ENCODE measurements at regions not wholly inside any gene's neighbourhood (a gene's known extent, or its start where the extent isn't known, plus 50 kb on each side); places are given as distances from the start of the nearest gene placed in this dataset.
A peak's percentile ranks its signal among the peaks of the same experiment; 100 is the strongest.

- Histone ChIP-seq H3K4me2 (ENCODE audit: low read length) (peak overlapping the region; percentile 32), H3K79me2 (ENCODE audit: low read length) (no peaks in the 10 kb centered on the region), H3K9me3 (ENCODE audit: low read length) (no peaks in the 10 kb centered on the region), H3K4me1 (ENCODE audit: insufficient read depth, low read length) (peaks cover 18% of the 10 kb centered on the region; the same call in 1 of the 2 replicates), H2AFZ (ENCODE audit: low read length) (peak overlapping the region; percentile 73), H3K4me3 (ENCODE audit: low read length) (no peak overlapping the region), H3F3A (ENCODE audit: low read length, unreplicated experiment) (no peaks in the 10 kb centered on the region), H3K9me2 (replicated peaks; ENCODE audit: low read length) (no peaks in the 10 kb centered on the region), H3K27ac (ENCODE audit: low read length) (peak overlapping the region; percentile 50), H4K20me1 (ENCODE audit: low read length) (no peaks in the 10 kb centered on the region), H3K36me3 (ENCODE audit: low read depth, low read length) (no peaks in the 10 kb centered on the region), H3K27me3 (ENCODE audit: low read length) (no peaks in the 10 kb centered on the region), H3K9ac (ENCODE audit: low read length) (no peak overlapping the region)
- peak; percentile 9 for DNase-seq
- no TSS peak for BruUV-seq (replicated peaks)
- TF ChIP-seq EZH2phosphoT487 (IDR thresholded peaks at IDR 0.05; ENCODE audit: borderline replicate concordance, low read length), result no peak
- TF ChIP-seq CTCF (conservative IDR thresholded peaks at IDR 0.05; ENCODE audit: low read depth, low read length), result no peak
- no peak for TF ChIP-seq EZH2 (IDR thresholded peaks at IDR 0.05; ENCODE audit: low read length, unreplicated experiment)
- ChIA-PET CTCF (no interaction called here), POLR2A (ENCODE audit: unreplicated experiment) (no interaction called here)
- ATAC-seq, result peak; percentile 40
- intact Hi-C loops (cut with micrococcal nuclease), result loop anchor here (5.0 kb wide), 1 partner anchor 223 kb away; no protein-coding TSS in a partner anchor
Measured at GRCh38 chr13:104105418-104106355, 1039.5 kb upstream of the SLC10A2 start.

- no peak overlapping the region for H3K9ac ChIP-seq (ENCODE audit: low read length)
- no peaks in the 10 kb centered on the region for H3F3A ChIP-seq (ENCODE audit: low read length, unreplicated experiment)
- no peak overlapping the region for H2AFZ ChIP-seq (ENCODE audit: low read length)
- intact Hi-C loops (cut with micrococcal nuclease), result no loop called here
- ChIA-PET POLR2A (ENCODE audit: unreplicated experiment) (no interaction called here), CTCF (no interaction called here)
- DNase-seq (no peak), ATAC-seq (no peak)
- no peak for TF ChIP-seq EZH2phosphoT487 (IDR thresholded peaks at IDR 0.05; ENCODE audit: borderline replicate concordance, low read length)
- no peak for TF ChIP-seq EZH2 (IDR thresholded peaks at IDR 0.05; ENCODE audit: low read length, unreplicated experiment)
- TF ChIP-seq CTCF (conservative IDR thresholded peaks at IDR 0.05; ENCODE audit: low read depth, low read length), result no peak
- H3K79me2 ChIP-seq (ENCODE audit: low read length), result no peaks in the 10 kb centered on the region
- no peak overlapping the region for H3K4me2 ChIP-seq (ENCODE audit: low read length)
- H3K4me3 ChIP-seq (ENCODE audit: low read length), result no peak overlapping the region
- H3K4me1 ChIP-seq (ENCODE audit: insufficient read depth, low read length), result no peaks in the 10 kb centered on the region
- no peaks in the 10 kb centered on the region for H3K9me3 ChIP-seq (ENCODE audit: low read length)
- H3K9me2 ChIP-seq (replicated peaks; ENCODE audit: low read length), result no peaks in the 10 kb centered on the region
- no peaks in the 10 kb centered on the region for H3K36me3 ChIP-seq (ENCODE audit: low read depth, low read length)
- H3K27ac ChIP-seq (ENCODE audit: low read length), result no peak overlapping the region
- no peaks in the 10 kb centered on the region for H3K27me3 ChIP-seq (ENCODE audit: low read length)
- BruUV-seq (replicated peaks), result no TSS peak
- H4K20me1 ChIP-seq (ENCODE audit: low read length), result no peaks in the 10 kb centered on the region
Measured at GRCh38 chr13:104099750-104100149, 1033.5 kb upstream of the SLC10A2 start.

GRCh38 chr13:104098421-104098820 lies 1032.2 kb upstream of the SLC10A2 start:
- no peaks in the 10 kb centered on the region for H3K27me3 ChIP-seq (ENCODE audit: low read length)

More at GRCh38 chr13:104098421-104098820, 1032.2 kb upstream of the SLC10A2 start:
- TF ChIP-seq CTCF (conservative IDR thresholded peaks at IDR 0.05; ENCODE audit: low read depth, low read length), result no peak
- no peak for TF ChIP-seq EZH2 (IDR thresholded peaks at IDR 0.05; ENCODE audit: low read length, unreplicated experiment)
- TF ChIP-seq EZH2phosphoT487 (IDR thresholded peaks at IDR 0.05; ENCODE audit: borderline replicate concordance, low read length), result no peak
- POLR2A ChIA-PET (ENCODE audit: unreplicated experiment), result no interaction called here
- H3K4me1 ChIP-seq (ENCODE audit: insufficient read depth, low read length), result no peaks in the 10 kb centered on the region
- CTCF ChIA-PET, result no interaction called here
- H3K36me3 ChIP-seq (ENCODE audit: low read depth, low read length), result no peaks in the 10 kb centered on the region
- intact Hi-C loops (cut with micrococcal nuclease), result no loop called here
- no peaks in the 10 kb centered on the region for H3F3A ChIP-seq (ENCODE audit: low read length, unreplicated experiment)
- H3K27ac ChIP-seq (ENCODE audit: low read length), result no peak overlapping the region
- no peak for DNase-seq
- H2AFZ ChIP-seq (ENCODE audit: low read length), result no peak overlapping the region
- no peak overlapping the region for H3K4me3 ChIP-seq (ENCODE audit: low read length)
- no peak for ATAC-seq
- no peak overlapping the region for H3K9ac ChIP-seq (ENCODE audit: low read length)
- BruUV-seq (replicated peaks), result no TSS peak
- no peaks in the 10 kb centered on the region for H3K9me2 ChIP-seq (replicated peaks; ENCODE audit: low read length)
- H4K20me1 ChIP-seq (ENCODE audit: low read length), result no peaks in the 10 kb centered on the region
- no peaks in the 10 kb centered on the region for H3K79me2 ChIP-seq (ENCODE audit: low read length)
- no peak overlapping the region for H3K4me2 ChIP-seq (ENCODE audit: low read length)
- no peaks in the 10 kb centered on the region for H3K9me3 ChIP-seq (ENCODE audit: low read length)
